ENCODE measurements at regions not wholly inside any gene's neighbourhood (a gene's known extent, or its start where the extent isn't known, plus 50 kb on each side); places are given as distances from the start of the nearest gene placed in this dataset.
A peak's percentile ranks its signal among the peaks of the same experiment; 100 is the strongest.
"Not testable (repeated sequence)": the region's sequence is repeated elsewhere in the genome, so short reads cannot be mapped to it uniquely, and the experiment has no call there.

DNA sequence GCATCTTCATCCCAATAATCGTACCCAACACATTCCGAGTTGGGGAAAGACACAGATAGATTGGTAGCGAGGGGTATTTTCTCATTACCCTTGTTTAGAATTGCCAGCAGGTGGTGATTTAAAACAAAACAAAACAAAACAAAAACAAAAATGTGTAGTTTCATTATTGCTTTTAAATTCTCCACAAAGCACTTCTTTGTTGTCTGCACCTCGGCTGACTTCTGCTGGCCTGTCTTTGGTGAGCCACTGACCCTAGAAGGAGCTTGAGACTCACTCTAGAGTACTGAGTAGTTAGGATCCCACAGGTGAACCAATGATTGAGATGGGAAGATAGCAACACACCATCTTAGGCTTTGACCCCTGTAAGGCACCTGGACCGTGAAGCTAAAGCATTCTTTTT is 105.4 kb upstream of the BET1 start:
- DNase-seq (ENCODE audit: low spot score), result no peak

DNA sequence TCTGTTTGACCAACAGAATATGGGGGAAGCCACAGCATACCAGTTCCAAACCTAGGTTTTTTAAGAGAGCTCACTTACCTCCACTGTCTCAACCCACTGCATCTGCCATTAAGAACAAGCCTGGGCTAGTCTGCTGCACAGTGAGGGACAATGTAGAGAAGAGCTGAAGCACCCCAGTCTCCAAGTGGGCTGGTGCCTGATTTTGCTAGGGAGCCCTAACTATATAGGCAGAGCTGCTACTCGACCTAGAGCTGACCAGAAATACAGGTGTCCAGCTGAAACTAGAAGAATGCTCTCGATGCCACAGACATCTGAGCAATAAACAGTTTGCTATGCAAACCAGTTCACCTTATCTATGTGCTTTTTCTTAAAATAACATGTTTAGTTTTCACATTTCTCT is 106.9 kb upstream of the BET1 start:
- DNase-seq (ENCODE audit: low spot score), result no peak

- DNase-seq (ENCODE audit: low spot score), result no peak
These were observed 111.2 kb upstream of the BET1 start for GRCh38 chr7:94115316-94115715.

- DNase-seq (ENCODE audit: low spot score), result no peak
These were observed 119.0 kb upstream of the BET1 start for GRCh38 chr7:94123136-94123535.

GRCh38 chr7:94127026-94127425 is 122.9 kb upstream of the BET1 start:
- no peak for DNase-seq (ENCODE audit: low spot score)

DNA sequence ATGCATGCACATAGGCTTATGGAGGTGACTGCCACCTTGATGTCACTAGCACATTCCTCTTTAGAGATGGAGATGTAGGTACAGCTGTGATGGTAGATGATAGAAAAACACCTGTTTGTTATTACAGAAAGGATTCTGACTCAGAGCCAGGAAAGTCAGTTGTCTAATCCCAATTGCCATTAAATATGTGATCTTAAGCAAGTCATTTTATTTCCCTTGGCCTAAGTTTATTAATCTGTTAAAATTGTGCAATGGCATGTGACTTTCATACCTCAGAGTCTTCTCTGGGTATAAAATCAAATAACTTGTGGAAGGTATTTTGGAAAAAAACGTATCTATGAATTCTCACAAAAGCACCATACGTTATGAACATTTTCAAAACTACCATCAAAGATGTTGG is 123.9 kb upstream of the BET1 start:
- no peak for DNase-seq (ENCODE audit: low spot score)

DNA sequence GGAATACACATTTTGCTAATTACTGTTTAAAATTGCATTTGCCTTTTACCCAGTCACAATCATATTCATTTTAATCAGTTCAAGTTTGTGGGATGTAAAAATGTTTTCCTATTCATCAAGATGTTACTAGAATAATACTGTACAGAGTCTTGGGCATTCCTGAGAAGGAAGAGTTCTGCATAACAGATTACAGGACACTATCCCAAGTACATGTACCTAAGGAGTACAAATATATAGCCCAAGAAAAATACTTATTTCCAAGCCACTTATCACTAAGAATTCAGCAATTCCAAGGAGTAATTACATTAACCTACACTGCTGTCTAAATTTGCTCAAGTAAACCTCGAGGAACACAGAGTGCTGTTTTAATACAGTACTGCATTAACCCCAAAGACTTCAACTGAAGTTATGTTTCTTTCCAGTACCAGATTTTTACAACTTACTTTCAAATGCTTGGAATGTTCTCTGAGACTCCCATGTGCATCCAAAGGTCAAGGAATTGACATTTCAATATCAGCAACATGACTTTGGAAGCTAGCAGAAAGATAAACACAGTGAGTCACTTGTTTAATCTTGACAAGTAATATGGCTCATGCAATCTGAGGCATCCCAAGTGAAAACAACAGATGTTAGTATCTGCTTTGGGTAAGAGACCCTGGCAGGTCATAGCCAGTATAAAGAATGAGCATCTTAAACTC is 125.4 kb upstream of the BET1 start:
- no peak for DNase-seq (ENCODE audit: low spot score)

- no peak for DNase-seq (ENCODE audit: low spot score)
These were observed 126.6 kb upstream of the BET1 start for GRCh38 chr7:94130716-94131115.

DNA sequence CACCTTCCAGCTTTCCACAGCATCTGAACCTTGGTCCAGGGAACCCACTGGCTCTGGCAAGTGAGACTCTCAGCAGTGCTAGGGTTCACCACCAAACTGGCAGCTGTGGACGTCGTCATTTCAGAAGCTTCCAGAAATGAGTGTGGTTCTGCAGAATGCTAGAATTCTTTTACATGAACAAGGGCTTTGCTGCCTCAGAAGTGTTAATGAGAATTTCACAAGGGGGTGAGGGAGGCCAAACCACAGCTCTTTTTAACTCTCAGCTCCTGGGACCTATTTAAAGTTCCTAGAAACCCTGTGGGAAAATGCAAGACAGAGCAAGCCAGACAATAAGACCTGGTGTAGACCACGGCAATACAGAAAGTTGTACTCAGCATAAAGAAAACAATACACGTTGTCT is 129.3 kb upstream of the BET1 start:
- no peak for DNase-seq (ENCODE audit: low spot score)

DNA sequence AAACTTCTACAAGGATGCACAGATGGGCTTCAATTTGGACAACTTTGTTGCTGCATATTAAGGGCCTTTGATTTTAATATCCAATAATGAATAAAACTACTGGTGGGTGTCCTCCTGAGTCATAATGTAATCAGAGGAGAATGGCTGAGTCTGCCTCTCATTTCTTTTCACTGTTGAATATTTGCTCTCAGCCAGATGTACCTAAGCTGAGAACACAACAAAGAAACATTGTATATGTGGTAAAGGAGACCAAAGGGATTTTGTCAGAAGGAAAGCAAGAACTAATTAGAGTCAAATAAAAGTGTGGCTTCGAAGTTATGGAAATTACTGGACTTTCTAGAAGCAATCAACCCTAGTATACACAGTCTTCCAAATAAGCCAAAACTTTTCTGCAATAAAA is 131.0 kb upstream of the BET1 start:
- no peak for DNase-seq (ENCODE audit: low spot score)

- DNase-seq (ENCODE audit: low spot score), result no peak
These were observed 138.1 kb upstream of the BET1 start for GRCh38 chr7:94142281-94142680.

DNA sequence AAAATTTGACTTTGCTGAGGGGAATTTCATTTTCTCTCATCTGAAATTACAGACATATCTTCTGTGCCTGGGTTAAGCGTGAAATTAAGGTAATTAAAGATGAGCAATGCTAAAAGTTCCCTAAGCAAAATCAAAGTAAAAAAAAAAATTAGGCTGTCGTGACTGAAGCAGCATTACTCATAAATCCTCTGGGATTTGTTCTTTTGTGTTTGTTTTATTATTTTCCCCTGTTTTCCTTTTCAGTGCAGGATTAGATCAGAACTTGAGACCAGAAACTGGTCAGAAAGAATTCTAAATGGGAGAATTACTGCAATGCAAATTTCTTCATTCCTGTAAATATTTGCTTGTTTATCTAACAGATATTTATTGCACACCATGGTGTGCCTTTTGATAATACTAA is 141.4 kb upstream of the BET1 start:
- DNase-seq (ENCODE audit: low spot score), result no peak

DNA sequence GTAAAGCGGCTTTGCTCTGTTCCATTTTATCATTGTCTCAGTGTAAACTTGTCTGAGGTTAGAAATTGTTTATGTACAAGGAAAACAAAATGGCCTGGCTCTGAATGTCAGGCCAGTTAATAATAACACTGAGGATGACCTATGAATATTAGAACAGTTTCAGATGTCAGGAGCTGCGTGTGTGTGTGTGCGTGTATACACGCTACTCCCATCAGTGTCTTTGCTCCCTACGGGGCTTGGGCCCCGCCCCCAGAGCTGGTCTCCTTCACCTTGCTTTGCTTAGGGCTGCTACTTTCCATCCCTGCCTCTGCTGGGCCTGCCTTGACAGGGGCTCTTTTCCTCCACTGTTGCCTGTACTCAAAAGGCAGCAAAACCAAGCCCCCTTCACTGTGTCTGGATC is 142.3 kb upstream of the BET1 start:
- peak; percentile 37 for DNase-seq (ENCODE audit: low spot score)

DNA sequence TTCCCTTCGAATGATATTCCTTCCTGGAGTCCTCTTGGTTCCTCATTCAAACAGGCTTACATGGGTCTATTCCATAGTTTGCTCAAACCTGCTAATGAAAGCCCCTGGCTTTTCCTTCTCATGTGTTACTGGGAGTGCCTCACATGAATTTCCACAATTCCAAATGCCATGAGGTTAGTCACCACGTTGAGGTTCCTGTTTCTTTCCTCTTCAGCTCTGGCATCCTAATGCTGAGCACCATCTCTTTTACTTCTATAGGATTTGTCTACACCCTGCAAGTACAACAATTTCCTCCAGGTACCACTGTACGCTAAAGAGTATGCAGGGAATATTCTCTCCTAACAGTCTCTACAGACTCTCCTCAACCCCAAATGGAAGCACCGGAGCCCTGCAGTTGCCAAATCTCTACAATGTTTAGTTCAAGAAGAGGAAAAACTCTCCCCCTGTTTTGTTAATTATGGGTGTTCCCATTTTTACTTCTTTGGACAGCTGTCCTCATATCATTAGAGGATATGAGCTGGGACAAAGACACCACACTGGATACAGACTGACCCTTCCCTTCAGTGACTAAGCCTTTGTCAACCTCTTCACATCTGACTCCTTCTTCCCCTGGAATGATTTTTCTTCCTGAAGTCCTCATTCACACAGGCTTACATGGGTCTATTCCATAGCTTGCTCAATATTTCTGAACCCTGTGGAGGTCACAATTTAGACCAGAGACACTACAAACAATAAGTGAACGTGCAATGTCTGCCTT is 145.8 kb upstream of the BET1 start:
- DNase-seq (ENCODE audit: low spot score), result no peak

- DNase-seq (ENCODE audit: low spot score), result no peak
These were observed 150.0 kb upstream of the BET1 start for GRCh38 chr7:94154182-94154581.

DNA sequence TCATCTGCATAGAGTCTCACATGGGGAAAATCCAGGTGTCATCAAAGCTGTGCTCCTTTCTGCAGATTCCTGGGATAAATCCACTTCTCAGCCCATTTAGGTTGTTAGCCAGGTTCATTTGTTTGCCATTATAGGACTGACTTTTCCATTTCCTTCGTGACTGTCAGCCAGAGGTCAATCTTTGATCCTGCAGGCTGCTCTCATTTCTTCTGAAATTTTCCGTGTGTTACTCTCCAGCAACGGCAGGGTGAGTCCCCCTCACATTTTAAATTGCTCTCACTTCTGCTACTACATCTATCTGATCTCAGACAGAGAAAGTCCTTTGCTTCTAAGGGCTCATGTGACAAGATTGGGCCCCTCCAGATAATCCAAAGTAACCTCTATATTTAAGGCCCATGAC is 150.7 kb upstream of the BET1 start:
- DNase-seq (ENCODE audit: low spot score), result no peak

GRCh38 chr7:94157659-94158306 is 153.6 kb upstream of the BET1 start:
- DNase-seq (ENCODE audit: low spot score), result not testable (repeated sequence)

GRCh38 chr7:94160719-94161435 is 156.7 kb upstream of the BET1 start:
- no peak for DNase-seq (ENCODE audit: low spot score)

- DNase-seq (ENCODE audit: low spot score), result no peak
These were observed 157.3 kb upstream of the BET1 start for GRCh38 chr7:94161476-94161875.

DNA sequence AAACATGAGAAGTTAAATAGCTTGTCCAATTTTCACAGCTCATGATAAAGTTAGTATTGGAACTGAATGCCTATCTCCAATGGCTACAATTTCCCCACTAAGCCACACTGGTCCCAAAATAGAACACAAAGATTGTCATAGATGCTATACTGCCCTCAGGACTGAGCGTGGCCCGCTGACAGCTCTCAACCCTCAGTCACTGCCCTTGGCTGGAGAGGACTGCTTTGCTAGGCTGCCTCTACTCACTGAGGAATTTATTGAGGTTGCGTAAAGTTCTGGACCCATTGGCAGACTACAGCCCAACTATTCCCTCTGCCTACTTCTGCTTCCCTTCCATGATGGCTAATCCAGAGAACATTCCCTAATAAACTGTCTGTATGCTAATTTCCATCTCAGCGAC is 165.5 kb upstream of the BET1 start:
- no peak for DNase-seq (ENCODE audit: low spot score)

GRCh38 chr7:94170836-94171235 is 166.7 kb upstream of the BET1 start:
- no peak for DNase-seq (ENCODE audit: low spot score)

DNA sequence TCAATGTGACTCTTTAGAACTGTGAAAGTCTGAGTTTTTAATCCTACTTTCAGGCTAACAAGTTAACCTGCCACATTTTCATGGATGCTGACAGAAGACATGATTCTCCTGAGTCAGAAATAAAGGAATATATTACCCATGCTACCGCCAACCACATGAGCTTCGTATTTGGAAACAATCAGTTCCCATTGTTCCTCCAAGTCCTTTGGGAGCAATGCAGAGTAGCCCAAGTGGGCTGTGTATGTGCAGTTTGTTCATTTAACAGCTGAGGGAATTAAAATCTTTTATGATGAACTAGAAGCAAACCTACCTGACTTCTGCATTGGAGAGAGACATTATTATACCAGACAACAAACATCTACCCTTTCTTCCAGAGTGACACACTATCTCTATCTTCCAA is 169.3 kb upstream of the BET1 start:
- no peak for DNase-seq (ENCODE audit: low spot score)

GRCh38 chr7:94174375-94174774 is 170.2 kb upstream of the BET1 start:
- no peak for DNase-seq (ENCODE audit: low spot score)
